T-cell (primary cell): ENCODE measurements at regions not wholly inside any gene's neighbourhood (a gene's known extent, or its start where the extent isn't known, plus 50 kb on each side); places are given as distances from the start of the nearest gene placed in this dataset.
"Not testable (repeated sequence)": the region's sequence is repeated elsewhere in the genome, so short reads cannot be mapped to it uniquely, and the experiment has no call there.

Experiments
- ATAC-seq, 4 experiments: fragments of 200-7000 bp in 3 of 4; fragments of 150-1000 bp in 1 of 4; cut with Tn5 transposase; replicated peaks in 1 of 4; 1 replicate in 3 of 4; 2 replicates in 1 of 4; pipeline ENCODE4 v1.10.0; 2021; ENCODE audit warnings: moderate library complexity in 3 of 4, mild to moderate bottlenecking in 2 of 4, moderate number of reproducible peaks in 1 of 4
- CTCF ChIA-PET, 2 donors: fragments of 300-600 bp; sonication (Branson Sonifier 250); formaldehyde crosslinking; loops; one replicate each; lab custom pipeline; 2022; ENCODE audit warnings: antibody characterized with exemption in 2 of 2; lab: Charles Lee
- POLR2A ChIA-PET, 2 donors: fragments of 300-600 bp; sonication (Branson Sonifier 250); formaldehyde crosslinking; loops; one replicate each; lab custom pipeline; 2022; ENCODE audit warnings: antibody characterized with exemption in 2 of 2; lab: Charles Lee
- DNase-seq, 35 experiments: peaks; one replicate each; pipeline versions ENCODE4 v3.0.0 to v3.0.0-alpha.2; 2013 to 2023
- H3K27ac ChIP-seq: one replicate; pipeline ENCODE4 v1.5.1; 2013; ENCODE audit warnings: low read length
- H3K27me3 ChIP-seq, 2 experiments: replicated peaks in 1 of 2; 1 replicate in 1 of 2; 2 replicates in 1 of 2; pipeline versions ENCODE4 v1.6.1 to v1.7.0; 2013; ENCODE audit warnings: low read length in 1 of 2, mixed read lengths in 1 of 2; ENCODE audit not compliant: control insufficient read depth in 2 of 2, insufficient read depth in 2 of 2; ENCODE audit errors: extremely low read depth in 1 of 2
- H3K36me3 ChIP-seq, 2 donors: 1 replicate in 1 of 2; 2 replicates in 1 of 2; pipeline versions ENCODE4 v1.6.1 to v1.7.0; 2013; ENCODE audit warnings: low read length in 1 of 2; ENCODE audit not compliant: control insufficient read depth in 2 of 2, insufficient read depth in 1 of 2; ENCODE audit errors: extremely low read depth in 1 of 2
- H3K4me1 ChIP-seq, 2 experiments: 1 replicate in 1 of 2; 2 replicates in 1 of 2; pipeline versions ENCODE4 v1.6.1 to v1.7.0; 2013; ENCODE audit warnings: low read length in 2 of 2, mixed read lengths in 1 of 2; ENCODE audit not compliant: insufficient read depth in 2 of 2, control insufficient read depth in 1 of 2; ENCODE audit errors: extremely low read depth in 1 of 2
- H3K4me3 ChIP-seq, 2 donors: 1 replicate in 1 of 2; 2 replicates in 1 of 2; pipeline versions ENCODE4 v1.5.1 to v1.7.0; 2013; ENCODE audit warnings: mild to moderate bottlenecking in 2 of 2, low read length in 1 of 2, moderate library complexity in 1 of 2; ENCODE audit not compliant: control insufficient read depth in 1 of 2; ENCODE audit errors: extremely low read depth in 1 of 2
- H3K9me3 ChIP-seq: 2 replicates; pipeline ENCODE4 v1.7.0; 2013
- H3K27ac Mint-ChIP-seq, 2 donors: one replicate each; pipeline ENCODE4 v1.8.0; 2020 to 2021; ENCODE audit warnings: mild to moderate bottlenecking in 2 of 2, mixed read lengths in 2 of 2
- H3K27me3 Mint-ChIP-seq, 2 donors: one replicate each; pipeline ENCODE4 v1.8.0; 2021 to 2022; ENCODE audit warnings: mixed read lengths in 2 of 2
- H3K36me3 Mint-ChIP-seq: one replicate; pipeline ENCODE4 v1.8.0; 2021; ENCODE audit warnings: mixed read lengths
- H3K4me1 Mint-ChIP-seq, 3 donors: one replicate each; pipeline ENCODE4 v1.8.0; 2020 to 2022; ENCODE audit warnings: mixed read lengths in 3 of 3, mild to moderate bottlenecking in 1 of 3
- H3K4me3 Mint-ChIP-seq, 3 donors: one replicate each; pipeline ENCODE4 v1.8.0; 2020 to 2022; ENCODE audit warnings: mild to moderate bottlenecking in 3 of 3, mixed read lengths in 3 of 3, moderate library complexity in 3 of 3
- H3K9me3 Mint-ChIP-seq, 3 donors: one replicate each; pipeline ENCODE4 v1.8.0; 2020 to 2022; ENCODE audit warnings: mixed read lengths in 3 of 3
- WGBS: methylation state at CpG from one replicate; pipeline ENCODE4 v1.1.5; 2013; ENCODE audit warnings: missing lambda C conversion rate; ENCODE audit not compliant: insufficient coverage; 5-methylcytosine and 5-hydroxymethylcytosine counted together

- H3K27me3 Mint-ChIP-seq, result peaks cover 10 to 12% of the 10 kb centered on the region in 2 donors
- DNase-seq, result no peak
- H3K36me3 ChIP-seq, result no peaks in the 10 kb centered on the region
These were observed 380.0 kb upstream of the SGCG start for GRCh38 chr13:22800526-22801401.

GRCh38 chr13:22801402-22802003 lies 379.3 kb upstream of the SGCG start:
- H3K27me3 Mint-ChIP-seq, result peaks cover 10 to 12% of the 10 kb centered on the region in 2 donors
- H3K4me3 ChIP-seq, result no peak overlapping the region
- H3K4me1 Mint-ChIP-seq, result no peaks in the 10 kb centered on the region
- H3K9me3 Mint-ChIP-seq, result no peaks in the 10 kb centered on the region
- WGBS, result no CpG with 5 or more reads among the region's 3 CpGs
- no peak overlapping the region for H3K27ac ChIP-seq
- no peaks in the 10 kb centered on the region for H3K36me3 Mint-ChIP-seq
- CTCF ChIA-PET, result interaction anchor here in 1 of 2 donors (0.6 kb wide), 2 partner anchors 11 to 1259 kb away, joined by 3 to 4 read pairs; no protein-coding TSS in a partner anchor
- POLR2A ChIA-PET, result no interaction called here
- H3K27ac Mint-ChIP-seq, result no peak overlapping the region
- DNase-seq (no peak), ATAC-seq (no peak)
- no peak overlapping the region for H3K4me3 Mint-ChIP-seq
- no peaks in the 10 kb centered on the region for H3K9me3 ChIP-seq
- H3K4me1 ChIP-seq, result no peaks in the 10 kb centered on the region
- H3K36me3 ChIP-seq, result no peaks in the 10 kb centered on the region
- peaks cover 0 to 6% of the 10 kb centered on the region in 2 experiments for H3K27me3 ChIP-seq

More at GRCh38 chr13:22800526-22801401, 380.0 kb upstream of the SGCG start:
- Mint-ChIP-seq H3K36me3 (no peaks in the 10 kb centered on the region), H3K27ac (no peak overlapping the region), H3K4me1 (no peaks in the 10 kb centered on the region), H3K4me3 (no peak overlapping the region), H3K9me3 (no peaks in the 10 kb centered on the region)
- WGBS, result 70% methylated on average over 3 of the region's 5 CpGs
- Histone ChIP-seq H3K4me1 (no peaks in the 10 kb centered on the region), H3K4me3 (no peak overlapping the region), H3K9me3 (no peaks in the 10 kb centered on the region), H3K27me3 (peaks cover 0 to 3% of the 10 kb centered on the region in 2 experiments), H3K27ac (no peak overlapping the region)
- ChIA-PET POLR2A (no interaction called here), CTCF (interaction anchor here in 1 of 2 donors (0.6 kb wide), 2 partner anchors 12 to 1260 kb away, joined by 3 to 4 read pairs; no protein-coding TSS in a partner anchor)
- no peak for ATAC-seq

- no peak overlapping the region for H3K4me3 ChIP-seq
- ChIA-PET POLR2A (no interaction called here), CTCF (interaction anchor here in 1 of 2 donors (0.5 kb wide), 1 partner anchor 12 kb away, joined by 3 read pairs; no protein-coding TSS in a partner anchor)
- ATAC-seq, result no peak
- no peaks in the 10 kb centered on the region for H3K4me1 ChIP-seq
- no peak for DNase-seq
- H3K36me3 ChIP-seq, result no peaks in the 10 kb centered on the region
- Mint-ChIP-seq H3K27ac (no peak overlapping the region), H3K4me3 (no peak overlapping the region), H3K27me3 (no peaks in the 10 kb centered on the region), H3K4me1 (peaks cover 0 to 1% (median 0%) of the 10 kb centered on the region in 3 donors), H3K36me3 (no peaks in the 10 kb centered on the region), H3K9me3 (no peaks in the 10 kb centered on the region)
- no peak overlapping the region for H3K27ac ChIP-seq
- no peaks in the 10 kb centered on the region for H3K9me3 ChIP-seq
- no CpG with 5 or more reads among the region's 3 CpGs for WGBS
- H3K27me3 ChIP-seq, result no peaks in the 10 kb centered on the region
These were observed 368.0 kb upstream of the SGCG start for GRCh38 chr13:22812793-22813192.

GRCh38 chr13:22813531-22814377 lies 367.0 kb upstream of the SGCG start:
- DNase-seq, H3K27ac Mint-ChIP-seq, ATAC-seq, H3K9me3 ChIP-seq, H3K4me1 Mint-ChIP-seq, POLR2A ChIA-PET, H3K36me3 Mint-ChIP-seq, H3K36me3 ChIP-seq, H3K27me3 Mint-ChIP-seq, H3K27ac ChIP-seq, H3K4me1 ChIP-seq, H3K4me3 ChIP-seq, CTCF ChIA-PET, H3K9me3 Mint-ChIP-seq, H3K4me3 Mint-ChIP-seq, H3K27me3 ChIP-seq: not testable (repeated sequence)
- 47% methylated on average over 7 of the region's 21 CpGs for WGBS

GRCh38 chr13:22814433-22814832 lies 366.3 kb upstream of the SGCG start:
- H3K36me3 ChIP-seq, H3K9me3 ChIP-seq, ATAC-seq, H3K27ac Mint-ChIP-seq, H3K4me3 Mint-ChIP-seq, H3K27ac ChIP-seq, H3K4me3 ChIP-seq, H3K4me1 ChIP-seq, CTCF ChIA-PET, H3K9me3 Mint-ChIP-seq, DNase-seq, H3K4me1 Mint-ChIP-seq, H3K27me3 ChIP-seq, H3K36me3 Mint-ChIP-seq, H3K27me3 Mint-ChIP-seq: not testable (repeated sequence)
- 68% methylated on average over 4 of the region's 8 CpGs for WGBS
- POLR2A ChIA-PET, result interaction anchor here in 1 of 2 donors (0.6 kb wide), 1 partner anchor 9 kb away, joined by 3 read pairs; no protein-coding TSS in a partner anchor

GRCh38 chr13:22821589-22821988 lies 359.2 kb upstream of the SGCG start:
- no peaks in the 10 kb centered on the region for H3K27me3 ChIP-seq
- ChIA-PET POLR2A (no interaction called here), CTCF (no interaction called here)
- H3K4me1 Mint-ChIP-seq, result no peaks in the 10 kb centered on the region
- H3K4me1 ChIP-seq, result no peaks in the 10 kb centered on the region
- peaks cover 0 to 8% of the 10 kb centered on the region in 2 donors for H3K27me3 Mint-ChIP-seq
- H3K36me3 ChIP-seq, result no peaks in the 10 kb centered on the region
- ATAC-seq (no peak), DNase-seq (no peak)
- H3K9me3 ChIP-seq, result no peaks in the 10 kb centered on the region
- WGBS, result 88% methylated on average over 1 of the region's 2 CpGs
- no peak overlapping the region for H3K27ac Mint-ChIP-seq
- no peaks in the 10 kb centered on the region for H3K9me3 Mint-ChIP-seq
- no peak overlapping the region for H3K4me3 Mint-ChIP-seq
- no peak overlapping the region for H3K4me3 ChIP-seq
- H3K27ac ChIP-seq, result no peak overlapping the region
- H3K36me3 Mint-ChIP-seq, result no peaks in the 10 kb centered on the region
